ENCODE measurements at regions not wholly inside any gene's neighbourhood (a gene's known extent, or its start where the extent isn't known, plus 50 kb on each side); places are given as distances from the start of the nearest gene placed in this dataset.

- no peak for TF ChIP-seq POLR2AphosphoS5 (IDR thresholded peaks at IDR 0.05)
- no peak for TF ChIP-seq CTCF (IDR thresholded peaks at IDR 0.05)
- TF ChIP-seq POLR2A (IDR thresholded peaks at IDR 0.05): no peak
Observed at GRCh38 chr4:89599026-89599425, 237.9 kb downstream of the SNCA start.

Measured in prostate gland (tissue), 2 donors.